SK-N-SH treated with all-trans-retinoic acid at 6 μM for 48 hours (cell line): ENCODE measurements at regions not wholly inside any gene's neighbourhood (a gene's known extent, or its start where the extent isn't known, plus 50 kb on each side); places are given as distances from the start of the nearest gene placed in this dataset.

Experiments used
- ATAC-seq: fragments of 200-7000 bp; cut with Tn5 transposase; 3 replicates; pipeline ENCODE4 v1.9.1; 2020; ENCODE audit warnings: mild to moderate bottlenecking, moderate library complexity
- BACH2 ChIP-seq: fragments of 250-450 bp; sonication (Bioruptor Pico); IDR thresholded peaks from 2 replicates; pipeline ENCODE4 v1.9.0; 2021; ENCODE audit warnings: mild to moderate bottlenecking, borderline replicate concordance
- CREB5 ChIP-seq: fragments of 250-450 bp; sonication (Bioruptor Pico); IDR thresholded peaks from 2 replicates; pipeline ENCODE4 v1.5.1; 2020; ENCODE audit warnings: low read depth, mild to moderate bottlenecking, moderate library complexity
- CSDC2 ChIP-seq: fragments of 250-450 bp; sonication (Bioruptor Pico); IDR thresholded peaks from 2 replicates; pipeline ENCODE4 v1.5.0; 2020; ENCODE audit warnings: mild to moderate bottlenecking, moderate library complexity
- ESRRG ChIP-seq: fragments of 250-450 bp; sonication (Bioruptor Pico); IDR thresholded peaks from 2 replicates; pipeline ENCODE4 v1.6.1; 2021; ENCODE audit warnings: mild to moderate bottlenecking
- GLIS3 ChIP-seq: fragments of 250-450 bp; sonication (Bioruptor Pico); IDR thresholded peaks from 2 replicates; pipeline ENCODE4 v1.5.0; 2020; ENCODE audit warnings: mild to moderate bottlenecking, moderate library complexity
- OSR1 ChIP-seq: fragments of 250-450 bp; sonication (Bioruptor Pico); IDR thresholded peaks from 2 replicates; pipeline ENCODE4 v1.8.0; 2022; ENCODE audit warnings: moderate library complexity, mild to moderate bottlenecking, inconsistent platforms
- PATZ1 ChIP-seq: fragments of 250-450 bp; sonication (Bioruptor Pico); IDR thresholded peaks from 2 replicates; pipeline ENCODE4 v1.8.0; 2020; ENCODE audit warnings: mild to moderate bottlenecking, moderate library complexity, borderline replicate concordance
- PPARA ChIP-seq: fragments of 250-450 bp; sonication (Bioruptor Pico); IDR thresholded peaks from 2 replicates; pipeline ENCODE4 v1.5.0; 2020; ENCODE audit warnings: mild to moderate bottlenecking, borderline replicate concordance
- RARB ChIP-seq: fragments of 250-450 bp; sonication (Bioruptor Pico); IDR thresholded peaks from 2 replicates; pipeline ENCODE4 v1.8.0; 2021; ENCODE audit warnings: mild to moderate bottlenecking, moderate library complexity
- SNAI2 ChIP-seq: fragments of 250-450 bp; sonication (Bioruptor Pico); IDR thresholded peaks from 2 replicates; pipeline ENCODE4 v1.5.0; 2020; ENCODE audit warnings: mild to moderate bottlenecking, moderate library complexity
- TCF4 ChIP-seq: fragments of 250-450 bp; sonication (Bioruptor Pico); IDR thresholded peaks from 2 replicates; pipeline ENCODE4 v1.8.0; 2021; ENCODE audit warnings: mild to moderate bottlenecking, moderate library complexity, borderline replicate concordance
- TOX ChIP-seq: fragments of 250-450 bp; sonication (Bioruptor Pico); IDR thresholded peaks from 2 replicates; pipeline ENCODE4 v1.8.0; 2021; ENCODE audit warnings: mild to moderate bottlenecking, moderate library complexity, borderline replicate concordance
- ZC3H10 ChIP-seq: fragments of 250-450 bp; sonication (Bioruptor Pico); IDR thresholded peaks from 2 replicates; pipeline ENCODE4 v1.5.1; 2021; ENCODE audit warnings: mild to moderate bottlenecking, moderate library complexity
- ZFP3 ChIP-seq: fragments of 250-450 bp; sonication (Bioruptor Pico); IDR thresholded peaks from 2 replicates; pipeline ENCODE4 v1.5.0; 2020; ENCODE audit warnings: mild to moderate bottlenecking, moderate library complexity
- ZFP30 ChIP-seq: fragments of 450-650 bp; formaldehyde crosslinking; IDR thresholded peaks from 2 replicates; pipeline ENCODE4 v1.5.0; 2022; ENCODE audit warnings: mild to moderate bottlenecking, moderate library complexity
- ZNF565 ChIP-seq: fragments of 450-650 bp; formaldehyde crosslinking; conservative IDR thresholded peaks from 2 replicates; pipeline ENCODE4 v1.5.0; 2020; ENCODE audit warnings: low read depth, mild to moderate bottlenecking, moderate library complexity
- ZNF70 ChIP-seq: fragments of 450-650 bp; formaldehyde crosslinking; IDR thresholded peaks from 2 replicates; pipeline ENCODE4 v1.5.0; 2020; ENCODE audit warnings: mild to moderate bottlenecking, moderate library complexity
- ZNF8 ChIP-seq: fragments of 450-650 bp; formaldehyde crosslinking; IDR thresholded peaks from 2 replicates; pipeline ENCODE4 v1.5.0; 2020; ENCODE audit warnings: mild to moderate bottlenecking, moderate library complexity
- TF ChIP-seq, protein P1 (sequence below): fragments of 250-450 bp; sonication (Bioruptor Pico); IDR thresholded peaks from 2 replicates; pipeline ENCODE4 v1.8.0; 2021; ENCODE audit warnings: low read depth, mild to moderate bottlenecking, moderate library complexity, borderline replicate concordance
- TF ChIP-seq, protein P2 (sequence below): fragments of 250-450 bp; sonication (Bioruptor Pico); IDR thresholded peaks from 2 replicates; pipeline ENCODE4 v1.5.1; 2021; ENCODE audit warnings: mild to moderate bottlenecking, moderate library complexity
- TF ChIP-seq, protein P3 (sequence below): fragments of 250-450 bp; sonication (Bioruptor Pico); IDR thresholded peaks from 2 replicates; pipeline ENCODE4 v1.5.0; 2020; ENCODE audit warnings: mild to moderate bottlenecking, moderate library complexity

DNA sequence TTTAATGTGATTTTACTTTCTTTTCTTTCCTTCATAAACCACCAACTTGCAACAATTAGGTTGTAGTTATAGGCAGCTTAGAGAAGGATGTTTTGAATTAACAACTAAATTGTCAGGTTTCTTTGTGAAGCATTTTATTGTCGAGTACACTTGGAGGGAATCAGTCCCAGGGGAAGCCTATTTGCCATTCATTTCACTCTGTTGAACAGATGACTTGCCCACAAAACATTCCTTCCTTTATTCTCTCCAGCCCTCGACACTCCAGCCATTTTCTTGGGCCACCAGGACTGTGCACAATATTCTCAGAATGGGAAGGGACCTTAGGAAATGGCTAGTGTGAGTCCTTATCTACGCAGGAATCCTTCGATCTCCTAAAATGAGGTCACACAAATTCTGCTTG lies 620.6 kb downstream of the SOX6 start:
- TF ChIP-seq CSDC2 (no peak), BACH2 (CRISPR knock-in tag) (no peak), ESRRG (no peak), PPARA (CRISPR knock-in tag) (no peak), CREB5 (CRISPR knock-in tag) (no peak), TOX (CRISPR knock-in tag) (no peak), TCF4 (CRISPR knock-in tag) (no peak), OSR1 (CRISPR knock-in tag) (no peak), ZNF565 (CRISPR knock-in tag) (no peak), ZFP3 (CRISPR knock-in tag) (no peak), ZNF8 (no peak), SNAI2 (no peak), ZFP30 (CRISPR knock-in tag) (no peak), RARB (CRISPR knock-in tag) (no peak)
- TF ChIP-seq, protein P1, sequence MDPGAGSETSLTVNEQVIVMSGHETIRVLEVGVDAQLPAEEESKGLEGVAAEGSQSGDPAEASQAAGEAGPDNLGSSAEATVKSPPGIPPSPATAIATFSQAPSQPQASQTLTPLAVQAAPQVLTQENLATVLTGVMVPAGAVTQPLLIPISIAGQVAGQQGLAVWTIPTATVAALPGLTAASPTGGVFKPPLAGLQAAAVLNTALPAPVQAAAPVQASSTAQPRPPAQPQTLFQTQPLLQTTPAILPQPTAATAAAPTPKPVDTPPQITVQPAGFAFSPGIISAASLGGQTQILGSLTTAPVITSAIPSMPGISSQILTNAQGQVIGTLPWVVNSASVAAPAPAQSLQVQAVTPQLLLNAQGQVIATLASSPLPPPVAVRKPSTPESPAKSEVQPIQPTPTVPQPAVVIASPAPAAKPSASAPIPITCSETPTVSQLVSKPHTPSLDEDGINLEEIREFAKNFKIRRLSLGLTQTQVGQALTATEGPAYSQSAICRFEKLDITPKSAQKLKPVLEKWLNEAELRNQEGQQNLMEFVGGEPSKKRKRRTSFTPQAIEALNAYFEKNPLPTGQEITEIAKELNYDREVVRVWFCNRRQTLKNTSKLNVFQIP (CRISPR knock-in tag), result no peak
- TF ChIP-seq, protein P2, sequence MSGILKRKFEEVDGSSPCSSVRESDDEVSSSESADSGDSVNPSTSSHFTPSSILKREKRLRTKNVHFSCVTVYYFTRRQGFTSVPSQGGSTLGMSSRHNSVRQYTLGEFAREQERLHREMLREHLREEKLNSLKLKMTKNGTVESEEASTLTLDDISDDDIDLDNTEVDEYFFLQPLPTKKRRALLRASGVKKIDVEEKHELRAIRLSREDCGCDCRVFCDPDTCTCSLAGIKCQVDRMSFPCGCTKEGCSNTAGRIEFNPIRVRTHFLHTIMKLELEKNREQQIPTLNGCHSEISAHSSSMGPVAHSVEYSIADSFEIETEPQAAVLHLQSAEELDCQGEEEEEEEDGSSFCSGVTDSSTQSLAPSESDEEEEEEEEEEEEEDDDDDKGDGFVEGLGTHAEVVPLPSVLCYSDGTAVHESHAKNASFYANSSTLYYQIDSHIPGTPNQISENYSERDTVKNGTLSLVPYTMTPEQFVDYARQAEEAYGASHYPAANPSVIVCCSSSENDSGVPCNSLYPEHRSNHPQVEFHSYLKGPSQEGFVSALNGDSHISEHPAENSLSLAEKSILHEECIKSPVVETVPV, result no peak
- TF ChIP-seq, protein P3, sequence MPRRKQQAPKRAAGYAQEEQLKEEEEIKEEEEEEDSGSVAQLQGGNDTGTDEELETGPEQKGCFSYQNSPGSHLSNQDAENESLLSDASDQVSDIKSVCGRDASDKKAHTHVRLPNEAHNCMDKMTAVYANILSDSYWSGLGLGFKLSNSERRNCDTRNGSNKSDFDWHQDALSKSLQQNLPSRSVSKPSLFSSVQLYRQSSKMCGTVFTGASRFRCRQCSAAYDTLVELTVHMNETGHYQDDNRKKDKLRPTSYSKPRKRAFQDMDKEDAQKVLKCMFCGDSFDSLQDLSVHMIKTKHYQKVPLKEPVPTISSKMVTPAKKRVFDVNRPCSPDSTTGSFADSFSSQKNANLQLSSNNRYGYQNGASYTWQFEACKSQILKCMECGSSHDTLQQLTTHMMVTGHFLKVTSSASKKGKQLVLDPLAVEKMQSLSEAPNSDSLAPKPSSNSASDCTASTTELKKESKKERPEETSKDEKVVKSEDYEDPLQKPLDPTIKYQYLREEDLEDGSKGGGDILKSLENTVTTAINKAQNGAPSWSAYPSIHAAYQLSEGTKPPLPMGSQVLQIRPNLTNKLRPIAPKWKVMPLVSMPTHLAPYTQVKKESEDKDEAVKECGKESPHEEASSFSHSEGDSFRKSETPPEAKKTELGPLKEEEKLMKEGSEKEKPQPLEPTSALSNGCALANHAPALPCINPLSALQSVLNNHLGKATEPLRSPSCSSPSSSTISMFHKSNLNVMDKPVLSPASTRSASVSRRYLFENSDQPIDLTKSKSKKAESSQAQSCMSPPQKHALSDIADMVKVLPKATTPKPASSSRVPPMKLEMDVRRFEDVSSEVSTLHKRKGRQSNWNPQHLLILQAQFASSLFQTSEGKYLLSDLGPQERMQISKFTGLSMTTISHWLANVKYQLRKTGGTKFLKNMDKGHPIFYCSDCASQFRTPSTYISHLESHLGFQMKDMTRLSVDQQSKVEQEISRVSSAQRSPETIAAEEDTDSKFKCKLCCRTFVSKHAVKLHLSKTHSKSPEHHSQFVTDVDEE (CRISPR knock-in tag), result no peak
- no peak for ATAC-seq

DNA sequence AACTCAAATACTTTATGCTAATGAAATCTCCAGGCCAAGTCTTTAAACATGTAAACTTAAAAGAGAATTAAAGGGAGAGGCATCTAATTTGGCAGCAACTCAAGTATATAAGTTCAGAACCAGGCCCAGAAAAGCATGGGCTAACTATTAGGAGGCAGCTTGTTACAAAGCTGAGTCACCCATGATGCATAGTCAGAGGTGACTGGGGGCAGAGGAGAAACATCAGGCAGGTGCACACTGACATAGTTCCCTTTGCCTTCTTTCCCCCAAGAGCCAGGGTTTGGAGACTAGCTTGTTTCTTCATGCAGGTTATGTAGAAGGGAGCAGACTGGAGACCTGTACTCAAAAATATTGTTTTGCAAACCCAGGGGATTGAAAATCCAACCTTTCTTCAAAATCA lies 619.0 kb downstream of the SOX6 start:
- TF ChIP-seq, protein P3 (CRISPR knock-in tag), result no peak
- no peak for ATAC-seq

DNA sequence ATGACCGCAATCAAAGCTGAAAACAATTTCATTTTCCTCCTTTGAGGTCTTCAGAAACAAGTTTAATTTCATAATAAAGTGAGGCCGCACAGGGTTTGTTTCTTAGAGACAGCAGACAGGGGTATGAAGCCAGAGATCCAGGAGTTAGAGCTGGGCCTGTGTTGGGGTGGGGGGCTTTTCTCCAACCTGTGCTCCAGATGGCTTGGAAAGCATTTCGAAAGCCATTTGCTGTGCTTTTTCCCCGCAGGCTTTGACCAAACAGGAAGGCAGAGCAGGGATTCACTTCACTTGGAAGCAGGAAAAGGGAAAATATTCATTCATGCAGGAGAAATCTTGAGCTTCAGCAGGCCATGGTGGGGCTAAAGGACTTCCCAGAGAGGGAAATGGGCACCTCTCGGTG lies 617.4 kb downstream of the SOX6 start:
- no peak for ATAC-seq
- TF ChIP-seq ZNF70 (CRISPR knock-in tag) (no peak), OSR1 (CRISPR knock-in tag) (no peak), ZNF8 (no peak), ZFP3 (CRISPR knock-in tag) (no peak), ESRRG (no peak), PPARA (CRISPR knock-in tag) (no peak), ZC3H10 (CRISPR knock-in tag) (no peak), CREB5 (CRISPR knock-in tag) (no peak), ZFP30 (CRISPR knock-in tag) (no peak), GLIS3 (CRISPR knock-in tag) (no peak), RARB (CRISPR knock-in tag) (no peak), PATZ1 (no peak)
- TF ChIP-seq, protein P2, result no peak
- TF ChIP-seq, protein P1 (CRISPR knock-in tag), result no peak
